Thoracic aorta (tissue), 2 donors: ENCODE measurements at regions not wholly inside any gene's neighbourhood (a gene's known extent, or its start where the extent isn't known, plus 50 kb on each side); places are given as distances from the start of the nearest gene placed in this dataset.

Source experiments
- ATAC-seq: fragments of 150-250 bp; one replicate; pipeline ENCODE4 v1.8.0; 2017; ENCODE audit warnings: low read depth; ENCODE audit not compliant: insufficient number of reproducible peaks, low FRiP score
- DNase-seq: peaks from one replicate; pipeline ENCODE4 v3.0.0-alpha.2; 2020; ENCODE audit warnings: low spot score
- H3K27ac ChIP-seq, 2 donors: fragments of 200-600 bp; sonication (generic); 1 replicate in 1 of 2; 2 replicates in 1 of 2; pipeline ENCODE4 v1.5.1; 2016; ENCODE audit warnings: mild to moderate bottlenecking in 2 of 2, moderate library complexity in 2 of 2
- H3K27me3 ChIP-seq: fragments of 200-600 bp; sonication (generic); replicated peaks from 2 replicates; pipeline ENCODE4 v1.6.0; 2016; ENCODE audit warnings: mild to moderate bottlenecking; ENCODE audit not compliant: insufficient read depth
- H3K36me3 ChIP-seq: fragments of 200-600 bp; sonication (generic); one replicate; pipeline ENCODE4 v1.5.1; 2016
- H3K4me1 ChIP-seq, 2 donors: fragments of 200-600 bp; sonication (generic); 1 replicate in 1 of 2; 2 replicates in 1 of 2; pipeline versions ENCODE4 v1.5.1 to v1.6.0; 2016; ENCODE audit warnings: low read depth in 2 of 2, mild to moderate bottlenecking in 1 of 2; ENCODE audit not compliant: control insufficient read depth in 1 of 2
- H3K4me3 ChIP-seq: fragments of 200-600 bp; sonication (generic); 2 replicates; pipeline ENCODE4 v1.5.1; 2016; ENCODE audit warnings: mild to moderate bottlenecking
- H3K9me3 ChIP-seq: fragments of 200-600 bp; sonication (generic); 2 replicates; pipeline ENCODE4 v1.5.1; 2016
- CTCF ChIP-seq: fragments of 200-600 bp; sonication (generic); IDR thresholded peaks from one replicate; pipeline ENCODE4 v1.5.1; 2019; ENCODE audit warnings: antibody characterized with exemption

GRCh38 chr5:167226386-167226785, 1065.1 kb upstream of the WWC1 start:
- TF ChIP-seq CTCF, result no peak
- Histone ChIP-seq H3K9me3 (peaks cover 9% of the 10 kb centered on the region), H3K4me1 (no peaks in the 10 kb centered on the region), H3K4me3 (no peak overlapping the region), H3K27ac (no peak overlapping the region), H3K36me3 (no peaks in the 10 kb centered on the region), H3K27me3 (no peaks in the 10 kb centered on the region)
- no peak for DNase-seq
- ATAC-seq, result no peak

DNA sequence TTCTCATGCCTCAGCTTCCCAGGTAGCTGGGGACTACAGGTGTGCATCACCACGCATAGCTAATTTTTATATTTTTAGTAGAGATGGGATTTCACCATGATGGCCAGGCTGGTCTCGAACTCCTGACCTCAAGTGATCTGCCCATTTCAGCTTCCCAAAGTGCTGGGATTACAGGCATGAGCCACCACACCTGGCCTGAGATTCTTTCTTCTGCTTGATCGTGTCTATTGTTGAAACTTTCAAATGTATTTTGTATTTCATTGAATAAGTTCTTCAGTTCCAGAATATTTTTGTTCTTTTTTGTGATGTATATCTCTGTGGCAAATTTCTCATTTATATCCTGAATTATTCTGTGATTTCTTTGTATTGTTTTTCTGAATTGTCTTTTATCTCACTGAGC, 1063.3 kb upstream of the WWC1 start:
- Histone ChIP-seq H3K9me3 (peaks cover 9% of the 10 kb centered on the region), H3K4me3 (no peak overlapping the region), H3K27me3 (no peaks in the 10 kb centered on the region), H3K27ac (no peak overlapping the region), H3K36me3 (no peaks in the 10 kb centered on the region), H3K4me1 (peaks cover 2 to 3% of the 10 kb centered on the region in 2 donors)
- DNase-seq (no peak), ATAC-seq (no peak)
- no peak for TF ChIP-seq CTCF

DNA sequence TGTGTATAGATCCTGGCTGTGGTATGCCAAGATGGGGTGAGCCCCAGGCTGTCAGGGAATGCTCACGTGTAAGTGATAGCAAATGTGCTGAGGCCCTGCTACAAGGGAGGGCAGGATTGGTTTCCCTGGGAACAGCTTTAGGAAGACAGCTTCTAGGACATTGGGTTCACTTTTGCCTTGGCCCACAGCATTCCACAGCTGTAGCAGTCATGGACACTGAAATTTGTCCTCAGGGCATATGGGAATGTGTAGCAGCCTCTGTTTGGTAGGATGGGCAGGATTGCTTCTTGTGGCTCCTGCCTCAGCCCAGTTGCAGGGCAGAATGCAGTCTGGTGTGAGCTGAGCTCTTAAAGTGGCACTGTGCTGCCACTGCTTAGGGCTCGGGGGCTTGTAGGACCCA, 1061.7 kb upstream of the WWC1 start:
- Histone ChIP-seq H3K4me3 (no peak overlapping the region), H3K4me1 (peaks cover 6 to 9% of the 10 kb centered on the region in 2 donors), H3K27me3 (no peaks in the 10 kb centered on the region), H3K36me3 (no peaks in the 10 kb centered on the region), H3K27ac (no peak overlapping the region), H3K9me3 (peaks cover 9% of the 10 kb centered on the region)
- no peak for DNase-seq
- TF ChIP-seq CTCF, result no peak
- ATAC-seq, result no peak

- no peaks in the 10 kb centered on the region for H3K27me3 ChIP-seq
- no peak overlapping the region for H3K4me3 ChIP-seq
- peaks cover 9% of the 10 kb centered on the region for H3K9me3 ChIP-seq
- TF ChIP-seq CTCF, result no peak
- DNase-seq (no peak), ATAC-seq (no peak)
- no peaks in the 10 kb centered on the region for H3K36me3 ChIP-seq
- H3K27ac ChIP-seq, result no peak overlapping the region
- H3K4me1 ChIP-seq, result peaks cover 6 to 9% of the 10 kb centered on the region in 2 donors
Measured at GRCh38 chr5:167230414-167230813, 1061.0 kb upstream of the WWC1 start.

- H3K9me3 ChIP-seq, result peaks cover 5% of the 10 kb centered on the region
- ATAC-seq (no peak), DNase-seq (no peak)
- no peak overlapping the region for H3K4me3 ChIP-seq
- H3K27me3 ChIP-seq, result no peaks in the 10 kb centered on the region
- no peak overlapping the region for H3K27ac ChIP-seq
- H3K36me3 ChIP-seq, result no peaks in the 10 kb centered on the region
- TF ChIP-seq CTCF, result no peak
- peaks cover 6 to 9% of the 10 kb centered on the region in 2 donors for H3K4me1 ChIP-seq
Measured at GRCh38 chr5:167232675-167233311, 1058.7 kb upstream of the WWC1 start.
